ENCODE measurements at regions not wholly inside any gene's neighbourhood (a gene's known extent, or its start where the extent isn't known, plus 50 kb on each side); places are given as distances from the start of the nearest gene placed in this dataset.

DNA sequence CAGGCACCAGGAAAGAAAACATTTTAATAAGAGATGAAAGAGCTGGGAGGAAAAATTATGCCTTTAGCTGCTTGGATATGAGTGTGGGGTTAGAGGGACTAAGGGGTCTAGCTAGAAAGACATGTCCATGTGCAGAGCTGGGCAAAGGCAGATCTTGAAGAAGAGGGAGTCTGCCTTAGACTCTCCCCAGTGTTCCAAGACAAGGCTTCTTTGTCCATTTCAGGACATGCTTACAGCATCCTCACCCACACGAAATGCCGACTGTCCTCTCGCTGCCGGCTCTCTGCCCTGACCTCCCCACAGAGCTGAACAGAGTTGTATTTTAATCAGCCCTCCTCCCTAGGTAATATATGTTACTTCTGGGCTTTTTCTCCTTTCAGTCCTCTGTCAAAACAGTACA lies 100.7 kb upstream of the ATP1B1 start (continued):
- TF ChIP-seq, protein P1, sequence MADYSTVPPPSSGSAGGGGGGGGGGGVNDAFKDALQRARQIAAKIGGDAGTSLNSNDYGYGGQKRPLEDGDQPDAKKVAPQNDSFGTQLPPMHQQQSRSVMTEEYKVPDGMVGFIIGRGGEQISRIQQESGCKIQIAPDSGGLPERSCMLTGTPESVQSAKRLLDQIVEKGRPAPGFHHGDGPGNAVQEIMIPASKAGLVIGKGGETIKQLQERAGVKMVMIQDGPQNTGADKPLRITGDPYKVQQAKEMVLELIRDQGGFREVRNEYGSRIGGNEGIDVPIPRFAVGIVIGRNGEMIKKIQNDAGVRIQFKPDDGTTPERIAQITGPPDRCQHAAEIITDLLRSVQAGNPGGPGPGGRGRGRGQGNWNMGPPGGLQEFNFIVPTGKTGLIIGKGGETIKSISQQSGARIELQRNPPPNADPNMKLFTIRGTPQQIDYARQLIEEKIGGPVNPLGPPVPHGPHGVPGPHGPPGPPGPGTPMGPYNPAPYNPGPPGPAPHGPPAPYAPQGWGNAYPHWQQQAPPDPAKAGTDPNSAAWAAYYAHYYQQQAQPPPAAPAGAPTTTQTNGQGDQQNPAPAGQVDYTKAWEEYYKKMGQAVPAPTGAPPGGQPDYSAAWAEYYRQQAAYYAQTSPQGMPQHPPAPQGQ (CRISPR knock-in tag; IDR thresholded peaks at IDR 0.05; ENCODE audit: borderline replicate concordance): no peak
- TF ChIP-seq HNRNPL (IDR thresholded peaks at IDR 0.05; ENCODE audit: low read depth, low read length): no peak

DNA sequence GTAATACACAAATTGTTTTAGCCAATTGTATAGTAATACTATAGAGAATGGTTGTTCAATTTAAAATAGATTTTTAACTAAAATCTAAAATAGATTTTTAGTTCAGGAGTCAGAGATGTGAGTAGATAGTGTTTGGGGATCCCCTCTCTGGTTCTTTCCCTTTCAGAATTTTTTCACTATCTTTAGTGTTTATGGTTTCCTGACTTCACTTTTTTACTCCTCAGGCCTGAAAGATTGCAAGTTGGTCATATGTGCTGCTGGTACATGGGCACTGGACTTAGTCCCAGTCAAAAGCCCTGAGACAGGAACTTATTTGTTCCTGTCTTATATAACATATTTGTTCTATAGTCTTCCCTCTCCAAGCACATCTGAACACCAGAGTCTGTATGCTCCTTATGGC lies 96.8 kb upstream of the ATP1B1 start:
- in situ Hi-C loops (cut with HindIII; ENCODE audit: extremely low pct_ligation_motif_present, low pct_unique_long_range_greater_than_20kb): no loop called here
- BruUV-seq (replicated peaks): no TSS peak
- no peaks in the 10 kb centered on the region for H3K36me3 ChIP-seq (replicated peaks in 1 of 2; ENCODE audit: control insufficient read depth in 1 of 2, insufficient read depth in 2 of 2, low read length in 2 of 2)

More for the DNA sequence above, 96.8 kb upstream of the ATP1B1 start:
- Histone ChIP-seq H3K4me3 (replicated peaks in 1 of 3; ENCODE audit: insufficient read depth in 1 of 3, low read depth in 2 of 3, low read length in 3 of 3) (no peak overlapping the region), H3K4me1 (ENCODE audit: insufficient read depth, low read length) (peaks cover 13% of the 10 kb centered on the region), H3K9ac (ENCODE audit: insufficient read depth, low read depth, low read length) (no peak overlapping the region), H3K4me2 (ENCODE audit: low read depth, low read length) (no peak overlapping the region), H2AFZ (ENCODE audit: low read length) (no peak overlapping the region), H3K27me3 (ENCODE audit: control insufficient read depth in 1 of 2, insufficient read depth in 2 of 2, low read length in 2 of 2) (no peaks in the 10 kb centered on the region), H4K20me1 (ENCODE audit: insufficient read depth, low read length) (no peaks in the 10 kb centered on the region), H3K79me2 (ENCODE audit: insufficient read depth, low read length) (no peaks in the 10 kb centered on the region), H3K27ac (ENCODE audit: extremely low read length, insufficient read depth, low read length) (no peak overlapping the region), H3K9me3 (ENCODE audit: low read length) (no peaks in the 10 kb centered on the region)
- intact Hi-C loops (cut with micrococcal nuclease; ENCODE audit: unreplicated experiment): loop anchor here (10.0 kb wide), 1 partner anchor 95 kb away; the partner anchor contains the start of gene ATP1B1
- ATAC-seq: peak; percentile 40; the same call in 1 of the 3 replicates
- ChIA-PET POLR2A (no interaction called here), CTCF (ENCODE audit: low intra/inter-chr PET ratio, low total read pairs) (no interaction called here)
- DNase-seq (ENCODE audit: low spot score): no peak
- TF ChIP-seq TAF1 (CRISPR knock-in tag; IDR thresholded peaks at IDR 0.05) (no peak), TEF (CRISPR knock-in tag; IDR thresholded peaks at IDR 0.05) (peak; percentile 50; the same call in 1 of the 2 replicates), HMG20A (CRISPR knock-in tag; IDR thresholded peaks at IDR 0.05; ENCODE audit: borderline replicate concordance) (peak; percentile 22; the same call in 1 of the 2 replicates)
- no peak for FAIRE-seq
